Smooth muscle cell (in vitro differentiated cells): ENCODE measurements at regions not wholly inside any gene's neighbourhood (a gene's known extent, or its start where the extent isn't known, plus 50 kb on each side); places are given as distances from the start of the nearest gene placed in this dataset.
A peak's percentile ranks its signal among the peaks of the same experiment; 100 is the strongest.

Experiments
- DNase-seq: peaks from one replicate; lab custom pipeline; 2025; ENCODE audit not compliant: unreplicated experiment; lab: John Stamatoyannopoulos, UW
- H2AFZ ChIP-seq: fragments of 200-600 bp; sonication (generic); 2 replicates; pipeline ENCODE4 v1.6.0; 2016; ENCODE audit warnings: antibody characterized with exemption, low read depth, mild to moderate bottlenecking
- H3F3A ChIP-seq: fragments of 200-600 bp; sonication (generic); 2 replicates; pipeline ENCODE4 v1.6.0; 2017; ENCODE audit warnings: antibody characterized with exemption, low read depth
- H3K27ac ChIP-seq: fragments of 200-600 bp; sonication (generic); 2 replicates; pipeline ENCODE4 v1.5.1; 2016; ENCODE audit warnings: low read depth, mild to moderate bottlenecking
- H3K27me3 ChIP-seq: fragments of 200-600 bp; sonication (generic); 2 replicates; pipeline ENCODE4 v1.6.1; 2016; ENCODE audit warnings: low read depth, mild to moderate bottlenecking
- H3K36me3 ChIP-seq: fragments of 200-600 bp; sonication (generic); 2 replicates; pipeline ENCODE4 v1.5.1; 2016; ENCODE audit warnings: low read depth
- H3K4me1 ChIP-seq: fragments of 200-600 bp; sonication (generic); 2 replicates; pipeline ENCODE4 v1.5.1; 2016; ENCODE audit warnings: low read depth
- H3K4me2 ChIP-seq: fragments of 200-600 bp; sonication (generic); 2 replicates; pipeline ENCODE4 v1.6.0; 2016; ENCODE audit warnings: mild to moderate bottlenecking
- H3K4me3 ChIP-seq: fragments of 200-600 bp; sonication (generic); 2 replicates; pipeline ENCODE4 v1.5.1; 2016; ENCODE audit warnings: mild to moderate bottlenecking
- H3K79me2 ChIP-seq: fragments of 200-600 bp; sonication (generic); 2 replicates; pipeline ENCODE4 v1.6.0; 2016; ENCODE audit warnings: low read depth, mild to moderate bottlenecking
- H3K9ac ChIP-seq: fragments of 200-600 bp; sonication (generic); 2 replicates; pipeline ENCODE4 v1.6.0; 2016; ENCODE audit warnings: low read depth
- H3K9me3 ChIP-seq: fragments of 200-600 bp; sonication (generic); replicated peaks from 2 replicates; pipeline ENCODE4 v1.5.1; 2016; ENCODE audit warnings: low read depth
- H4K20me1 ChIP-seq: fragments of 200-600 bp; sonication (generic); 2 replicates; pipeline ENCODE4 v1.6.0; 2016; ENCODE audit warnings: low read depth
- CTCF ChIP-seq: fragments of 200-600 bp; sonication (generic); IDR thresholded peaks from 2 replicates; pipeline ENCODE4 v1.5.1; 2017; ENCODE audit warnings: borderline replicate concordance, mild to moderate bottlenecking, antibody characterized with exemption; ENCODE audit not compliant: insufficient read depth, poor library complexity, severe bottlenecking
- WGBS: methylation state at CpG from one replicate; pipeline ENCODE4 v1.1.7; 2016; ENCODE audit warnings: low lambda C conversion rate; 5-methylcytosine and 5-hydroxymethylcytosine counted together

- DNase-seq, result no peak
- 34% methylated on average over 3 of the region's 3 CpGs for WGBS
- Histone ChIP-seq H3K9ac (no peak overlapping the region), H3K79me2 (no peaks in the 10 kb centered on the region), H4K20me1 (no peaks in the 10 kb centered on the region), H3K4me2 (peak overlapping the region; percentile 61), H3K36me3 (no peaks in the 10 kb centered on the region), H3K4me1 (peaks cover 29% of the 10 kb centered on the region), H3F3A (no peaks in the 10 kb centered on the region), H3K4me3 (no peak overlapping the region), H3K9me3 (no peaks in the 10 kb centered on the region), H3K27me3 (no peaks in the 10 kb centered on the region), H2AFZ (no peak overlapping the region), H3K27ac (peak overlapping the region; percentile 61)
- no peak for TF ChIP-seq CTCF
These were observed 56.7 kb upstream of the SEMA3A start for GRCh38 chr7:84251277-84251781.

- Histone ChIP-seq H3K79me2 (no peaks in the 10 kb centered on the region), H3K27me3 (no peaks in the 10 kb centered on the region), H2AFZ (no peak overlapping the region), H3K4me2 (no peak overlapping the region), H3K27ac (no peak overlapping the region), H3K9ac (no peak overlapping the region), H3K9me3 (no peaks in the 10 kb centered on the region), H3K4me3 (no peak overlapping the region), H3F3A (no peaks in the 10 kb centered on the region), H3K36me3 (no peaks in the 10 kb centered on the region), H4K20me1 (no peaks in the 10 kb centered on the region), H3K4me1 (peaks cover 29% of the 10 kb centered on the region)
- no peak for TF ChIP-seq CTCF
- no peak for DNase-seq
These were observed 55.9 kb upstream of the SEMA3A start for GRCh38 chr7:84250452-84250851.

- Histone ChIP-seq H3F3A (no peaks in the 10 kb centered on the region), H4K20me1 (no peaks in the 10 kb centered on the region), H3K4me3 (no peak overlapping the region), H3K9ac (no peak overlapping the region), H3K9me3 (no peaks in the 10 kb centered on the region), H2AFZ (no peak overlapping the region), H3K4me2 (no peak overlapping the region), H3K27me3 (no peaks in the 10 kb centered on the region), H3K79me2 (no peaks in the 10 kb centered on the region), H3K27ac (no peak overlapping the region), H3K4me1 (peaks cover 29% of the 10 kb centered on the region), H3K36me3 (no peaks in the 10 kb centered on the region)
- no peak for DNase-seq
- no peak for TF ChIP-seq CTCF
- 50% methylated on average over 1 of the region's 1 CpG for WGBS
These were observed 55.1 kb upstream of the SEMA3A start for GRCh38 chr7:84249656-84250055.

- TF ChIP-seq CTCF, result no peak
- H2AFZ ChIP-seq, result peak overlapping the region; percentile 21
These were observed 54.3 kb upstream of the SEMA3A start for GRCh38 chr7:84248843-84249242.

More at GRCh38 chr7:84248843-84249242, 54.3 kb upstream of the SEMA3A start:
- no peaks in the 10 kb centered on the region for H3K27me3 ChIP-seq
- no peaks in the 10 kb centered on the region for H3F3A ChIP-seq
- no peak for DNase-seq
- peak overlapping the region; percentile 45 for H3K27ac ChIP-seq
- no peaks in the 10 kb centered on the region for H3K9me3 ChIP-seq
- H3K4me2 ChIP-seq, result no peak overlapping the region
- no peak overlapping the region for H3K4me3 ChIP-seq
- no peaks in the 10 kb centered on the region for H3K36me3 ChIP-seq
- H4K20me1 ChIP-seq, result no peaks in the 10 kb centered on the region
- peaks cover 29% of the 10 kb centered on the region for H3K4me1 ChIP-seq
- no peak overlapping the region for H3K9ac ChIP-seq
- WGBS, result 98% methylated on average over 3 of the region's 3 CpGs
- H3K79me2 ChIP-seq, result no peaks in the 10 kb centered on the region
